GM21737 (cell line): ENCODE measurements at regions not wholly inside any gene's neighbourhood (a gene's known extent, or its start where the extent isn't known, plus 50 kb on each side); places are given as distances from the start of the nearest gene placed in this dataset.
"Not testable (repeated sequence)": the region's sequence is repeated elsewhere in the genome, so short reads cannot be mapped to it uniquely, and the experiment has no call there.

Experiments
- ATAC-seq: cut with Tn5 transposase; IDR thresholded peaks from one replicate; pipeline ENCODE4 v1.9.1; 2021; ENCODE audit warnings: mild to moderate bottlenecking, moderate library complexity; ENCODE audit not compliant: unreplicated experiment

GRCh38 chr1:208681878-208682663 is 437.9 kb upstream of the PLXNA2 start:
- ATAC-seq, result no peak

DNA sequence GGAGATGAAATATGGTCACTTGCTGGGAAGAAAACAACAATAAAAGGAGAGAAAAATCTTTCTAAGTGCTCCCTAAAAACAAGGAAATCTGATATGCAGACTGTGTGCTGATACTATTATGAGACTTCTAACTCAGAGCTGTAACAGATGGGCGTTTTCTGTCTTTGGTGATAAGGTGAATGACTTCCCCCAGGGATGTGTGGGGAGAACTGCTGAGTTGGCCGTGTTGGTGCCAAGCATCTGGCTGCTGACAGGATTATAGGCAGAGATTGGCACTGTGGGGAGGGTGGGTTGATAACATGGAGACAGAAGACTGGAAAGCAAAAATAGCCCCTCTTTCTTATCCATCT is 438.5 kb upstream of the PLXNA2 start:
- no peak for ATAC-seq

DNA sequence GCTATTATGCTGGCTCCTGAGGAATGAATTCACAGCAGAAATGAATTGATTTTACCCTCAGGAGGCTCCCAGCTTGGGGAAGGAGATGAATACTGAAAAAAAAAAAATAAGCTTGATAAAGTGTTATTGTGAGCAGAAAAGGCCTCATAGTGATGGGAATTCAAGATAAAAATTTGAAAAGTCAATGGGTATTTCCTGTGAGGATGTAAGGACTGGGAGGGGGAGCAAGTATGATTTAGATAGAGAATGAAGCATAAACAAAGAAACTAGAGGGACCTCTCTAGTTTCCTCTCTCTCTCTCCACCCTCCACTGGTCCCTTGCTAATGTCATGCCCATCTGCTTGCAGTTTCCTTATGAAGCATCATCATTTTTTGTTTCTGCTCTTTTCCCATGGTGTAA is 439.0 kb upstream of the PLXNA2 start:
- no peak for ATAC-seq

DNA sequence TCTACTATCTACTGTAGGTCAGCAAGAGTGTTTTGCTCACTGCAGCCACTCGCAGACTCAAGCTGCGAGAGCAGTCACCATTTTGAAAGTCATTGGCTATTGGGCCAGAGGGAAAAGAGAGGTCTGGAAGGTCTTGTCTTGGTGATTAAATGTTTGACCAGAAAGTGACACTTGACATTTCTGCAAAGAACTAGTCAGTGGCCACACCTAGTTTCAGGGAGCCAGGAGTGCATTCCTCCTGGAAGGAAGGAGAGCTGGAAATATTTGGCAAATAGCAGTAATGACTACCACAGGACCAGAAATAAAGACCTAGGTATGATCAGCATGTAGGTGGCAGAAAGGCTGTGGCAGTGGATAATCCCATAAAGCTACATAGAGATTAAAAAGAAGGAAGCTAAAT is 440.0 kb upstream of the PLXNA2 start:
- ATAC-seq, result no peak

GRCh38 chr1:208686592-208686991 is 442.4 kb upstream of the PLXNA2 start:
- ATAC-seq, result no peak

- ATAC-seq, result no peak
These were observed 444.6 kb upstream of the PLXNA2 start for GRCh38 chr1:208688656-208689315.

GRCh38 chr1:208691012-208691411 is 446.8 kb upstream of the PLXNA2 start:
- no peak for ATAC-seq

GRCh38 chr1:208709981-208710380 is 465.8 kb upstream of the PLXNA2 start:
- no peak for ATAC-seq

DNA sequence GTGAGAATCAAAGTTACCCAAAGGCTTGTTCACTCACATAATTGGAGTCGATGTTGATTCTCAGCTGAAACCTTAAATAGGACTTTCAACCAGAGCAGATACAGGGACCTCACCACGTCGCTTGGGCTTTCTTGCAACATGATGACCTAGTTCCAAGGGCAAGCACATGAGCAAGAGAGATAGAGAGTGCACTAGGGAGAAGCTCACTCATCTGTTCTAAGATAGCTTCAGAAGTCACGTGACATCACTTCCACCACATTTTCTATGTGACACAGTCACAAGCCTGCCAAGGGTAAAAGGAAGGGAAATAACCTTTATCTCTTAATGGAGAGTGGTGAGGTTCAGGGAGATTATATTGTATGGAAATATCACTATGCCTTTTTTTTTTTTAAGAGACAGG is 470.1 kb upstream of the PLXNA2 start:
- no peak for ATAC-seq

DNA sequence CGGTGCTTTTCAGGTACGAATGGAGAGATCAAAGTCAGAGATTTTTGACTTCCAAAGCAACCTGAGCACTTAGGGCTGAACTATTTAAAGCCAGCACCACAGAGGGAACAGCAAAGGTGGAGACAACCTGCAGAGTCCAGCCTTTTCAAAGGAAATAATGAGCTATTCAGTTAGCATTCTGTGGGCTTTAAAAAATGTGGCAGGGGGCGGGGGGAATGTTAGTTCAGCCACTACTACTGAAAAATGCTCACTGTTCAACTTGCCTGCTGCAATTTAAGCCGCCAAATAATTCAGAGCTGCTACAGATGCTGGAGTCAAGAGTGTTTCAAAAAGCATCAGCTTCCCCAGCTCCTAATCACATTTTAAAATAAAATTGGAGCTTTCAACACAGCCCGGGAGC is 473.3 kb upstream of the PLXNA2 start:
- no peak for ATAC-seq

DNA sequence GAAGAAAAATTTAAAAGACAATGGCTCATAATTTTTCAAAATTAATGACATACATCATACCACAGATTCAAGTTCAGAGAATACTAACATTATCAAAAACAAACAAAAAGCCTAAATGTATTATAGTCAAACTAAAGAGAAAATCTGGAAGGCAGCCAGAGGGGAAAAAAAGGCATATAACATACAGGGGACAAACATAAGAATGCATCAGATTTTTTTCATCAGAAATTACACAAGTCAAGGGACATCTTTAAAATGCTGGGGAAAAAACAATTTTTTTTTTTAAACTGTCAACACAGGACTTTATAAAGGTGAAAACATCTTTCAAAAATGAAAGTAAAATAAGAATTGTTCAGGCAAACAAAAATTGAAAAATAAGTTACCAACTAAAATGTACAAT is 478.4 kb upstream of the PLXNA2 start:
- ATAC-seq, result no peak

GRCh38 chr1:208724079-208724478 is 479.9 kb upstream of the PLXNA2 start:
- ATAC-seq, result no peak

- no peak for ATAC-seq
These were observed 484.6 kb upstream of the PLXNA2 start for GRCh38 chr1:208728815-208729214.

DNA sequence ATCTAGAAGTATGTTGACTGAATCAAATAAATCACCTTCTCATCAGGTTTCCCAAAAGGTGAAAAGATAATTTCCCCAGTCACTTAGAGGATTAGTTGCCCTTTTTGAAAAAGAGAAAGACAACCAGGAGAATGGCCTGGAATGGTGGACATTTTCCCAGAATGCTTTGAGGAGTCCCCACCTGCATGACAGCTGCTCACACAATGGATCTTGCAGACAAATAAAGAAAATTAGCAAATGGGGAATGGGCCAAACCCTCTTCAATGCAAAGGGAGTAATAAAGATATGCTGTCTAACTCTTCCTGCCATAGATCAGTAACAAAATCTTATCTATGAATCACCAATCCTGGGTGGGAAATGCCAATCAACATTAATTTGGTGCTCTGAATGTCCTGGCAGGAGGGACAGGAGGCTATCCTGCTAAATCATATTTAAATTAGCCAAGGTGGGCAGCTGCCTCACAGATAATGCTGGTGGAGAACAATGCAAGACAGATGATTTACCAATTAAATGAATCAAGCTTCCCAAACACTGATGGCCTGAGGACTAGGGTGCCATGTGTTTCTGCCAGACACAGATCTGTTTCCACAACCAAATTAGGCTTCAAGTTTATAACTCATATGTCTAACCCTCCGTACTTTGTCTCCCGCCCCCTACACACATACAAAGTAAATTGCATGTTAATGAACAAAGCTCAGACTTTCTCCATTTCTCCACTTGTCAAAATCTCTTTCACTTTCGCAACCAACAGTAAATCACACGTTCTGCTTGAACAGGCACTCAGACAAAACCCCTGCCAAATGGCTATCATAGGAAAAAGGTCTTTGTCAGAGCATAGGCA is 488.0 kb upstream of the PLXNA2 start:
- ATAC-seq, result peak; percentile 90

GRCh38 chr1:208737161-208737560 is 493.0 kb upstream of the PLXNA2 start:
- no peak for ATAC-seq

GRCh38 chr1:208737922-208738321 is 493.7 kb upstream of the PLXNA2 start:
- ATAC-seq, result peak; percentile 65

DNA sequence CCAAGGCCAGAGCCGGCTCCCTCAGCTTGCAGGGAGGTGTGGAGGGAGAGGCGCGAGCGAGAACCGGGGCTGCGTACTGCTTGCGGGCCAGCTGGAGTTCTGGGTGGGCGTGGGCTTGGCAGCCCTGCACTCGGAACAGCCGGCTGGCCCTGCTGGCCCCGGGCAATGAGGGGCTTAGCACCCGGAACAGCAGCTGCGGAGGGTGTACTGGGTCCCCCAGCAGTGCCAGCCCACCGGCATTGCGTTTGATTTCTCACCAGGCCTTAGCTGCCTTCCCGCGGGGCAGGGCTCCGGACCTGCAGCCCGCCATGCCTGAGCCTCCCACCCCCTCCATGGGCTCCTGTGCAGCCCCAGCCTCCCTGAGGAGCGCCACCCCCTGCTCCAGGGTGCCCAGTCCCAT is 495.5 kb upstream of the PLXNA2 start:
- ATAC-seq, result not testable (repeated sequence)

DNA sequence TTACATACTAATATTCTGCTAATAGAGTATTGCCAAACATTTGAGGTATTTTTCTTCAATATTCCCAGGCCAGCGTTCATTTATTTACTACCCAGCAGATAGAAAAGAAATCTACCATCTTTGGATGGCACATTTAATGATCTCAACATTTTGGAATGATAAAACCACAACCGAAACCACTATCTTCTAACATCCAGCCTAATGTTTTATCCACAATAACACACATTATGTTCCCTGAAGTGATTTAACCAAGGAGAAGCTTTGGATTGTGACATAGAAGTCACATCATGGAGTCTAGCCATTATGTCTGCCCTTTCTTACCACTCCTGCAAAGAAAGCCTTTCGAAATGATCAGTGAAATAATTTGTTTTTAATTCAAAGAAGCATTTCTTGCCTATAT is 497.1 kb upstream of the PLXNA2 start:
- ATAC-seq, result no peak

GRCh38 chr1:208743361-208743760 is 499.2 kb upstream of the PLXNA2 start:
- ATAC-seq, result no peak

- ATAC-seq, result no peak
These were observed 503.8 kb upstream of the PLXNA2 start for GRCh38 chr1:208747979-208748378.

- no peak for ATAC-seq
These were observed 504.4 kb upstream of the PLXNA2 start for GRCh38 chr1:208748387-208749165.
